SK-N-SH (cell line): ENCODE measurements at regions not wholly inside any gene's neighbourhood (a gene's known extent, or its start where the extent isn't known, plus 50 kb on each side); places are given as distances from the start of the nearest gene placed in this dataset.

ENCODE experiments used
- CTCF ChIP-seq: fragments of 200-600 bp; sonication (generic); IDR thresholded peaks from 2 replicates; pipeline ENCODE4 v1.6.1; 2017; ENCODE audit warnings: antibody characterized with exemption, mild to moderate bottlenecking, moderate library complexity
- FOXJ3 ChIP-seq: sonication (generic); formaldehyde crosslinking; IDR thresholded peaks from 2 replicates; pipeline ENCODE4 v1.5.1; 2020; ENCODE audit warnings: mild to moderate bottlenecking, missing genetic modification reagents
- RCOR1 ChIP-seq: fragments of 150-350 bp; IDR thresholded peaks from 2 replicates; pipeline ENCODE4 v1.6.1; 2017; ENCODE audit warnings: antibody characterized with exemption, low read length
- TAF1 ChIP-seq: IDR thresholded peaks from 2 replicates; pipeline ENCODE4 v1.6.1; 2012; ENCODE audit warnings: low read depth, mild to moderate bottlenecking, low read length, moderate library complexity, borderline replicate concordance

- no peak for TF ChIP-seq FOXJ3
- no peak for TF ChIP-seq TAF1
- no peak for TF ChIP-seq CTCF
- no peak for TF ChIP-seq RCOR1
These were observed 276.4 kb downstream of the KLF5 start for GRCh38 chr13:73335210-73335609.
